A549 (cell line): ENCODE measurements at regions not wholly inside any gene's neighbourhood (a gene's known extent, or its start where the extent isn't known, plus 50 kb on each side); places are given as distances from the start of the nearest gene placed in this dataset.

ENCODE experiments used
- EHF ChIP-seq: fragments of 250-450 bp; sonication (Bioruptor Pico); IDR thresholded peaks from 2 replicates; pipeline ENCODE4 v1.5.0; 2020; ENCODE audit warnings: mild to moderate bottlenecking
- HEYL ChIP-seq: fragments of 250-450 bp; sonication (Bioruptor Pico); IDR thresholded peaks from 2 replicates; pipeline ENCODE4 v1.8.0; 2021; ENCODE audit warnings: mild to moderate bottlenecking, moderate library complexity
- JUN ChIP-seq, 2 experiments: fragments of >200 bp; sonication (Bioruptor Twin); formaldehyde crosslinking; IDR thresholded peaks; 2 replicates in 1 of 2; 3 replicates in 1 of 2; pipeline ENCODE4 v1.6.1; 2016 to 2017
- KDM5A ChIP-seq: fragments of 200-600 bp; sonication (generic); IDR thresholded peaks from 2 replicates; pipeline ENCODE4 v1.6.1; 2016; ENCODE audit warnings: antibody characterized with exemption, mild to moderate bottlenecking
- RAD21 ChIP-seq, 2 experiments: fragments of >200 bp in 1 of 2; sonication (Bioruptor Twin) in 1 of 2; formaldehyde crosslinking in 1 of 2; IDR thresholded peaks in 1 of 2; conservative IDR thresholded peaks in 1 of 2; 2 replicates in 1 of 2; 3 replicates in 1 of 2; pipeline ENCODE4 v1.6.1; 2012 to 2018; ENCODE audit warnings: inconsistent platforms in 1 of 2
- TF ChIP-seq, protein P1 (sequence below): IDR thresholded peaks from 2 replicates; pipeline ENCODE4 v1.6.1; 2012
- TF ChIP-seq, protein P2 (sequence below): fragments of >200 bp; sonication (Bioruptor Twin); formaldehyde crosslinking; IDR thresholded peaks from 3 replicates; pipeline ENCODE4 v1.5.1; 2016
- TF ChIP-seq, protein P3 (sequence below): fragments of 200-600 bp; sonication (generic); IDR thresholded peaks from 2 replicates; pipeline ENCODE4 v1.6.1; 2016; ENCODE audit warnings: antibody characterized with exemption, mild to moderate bottlenecking, moderate library complexity
- TF ChIP-seq, protein P4 (sequence below): IDR thresholded peaks from 2 replicates; pipeline ENCODE4 v1.6.1; 2012; ENCODE audit warnings: low read depth, borderline replicate concordance

DNA sequence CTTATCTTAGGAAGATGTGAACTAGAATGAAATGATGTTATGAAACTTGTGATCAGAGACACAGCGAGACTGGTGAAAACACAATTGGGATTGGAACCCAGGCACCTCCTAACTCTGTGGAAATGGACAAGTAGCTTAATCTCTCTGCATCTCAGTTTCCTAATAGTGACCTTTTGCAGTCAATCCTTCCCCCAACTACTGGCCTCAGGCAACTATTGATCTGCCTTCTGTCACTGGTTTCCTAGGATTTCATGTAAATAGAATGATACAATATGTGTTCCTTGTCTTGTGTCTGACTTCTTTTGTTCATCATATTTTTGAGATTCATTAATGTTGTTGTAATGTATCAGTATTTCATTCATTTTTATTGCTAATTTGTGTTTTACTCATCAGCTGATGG, 341.7 kb downstream of the REEP3 start:
- TF ChIP-seq, protein P1, sequence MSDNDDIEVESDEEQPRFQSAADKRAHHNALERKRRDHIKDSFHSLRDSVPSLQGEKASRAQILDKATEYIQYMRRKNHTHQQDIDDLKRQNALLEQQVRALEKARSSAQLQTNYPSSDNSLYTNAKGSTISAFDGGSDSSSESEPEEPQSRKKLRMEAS, result no peak
- TF ChIP-seq KDM5A (no peak), HEYL (CRISPR knock-in tag) (no peak), EHF (CRISPR knock-in tag) (no peak), RAD21 (conservative IDR thresholded peaks at IDR 0.05 in 1 of 2, IDR thresholded peaks at IDR 0.05 in 1 of 2) (no peak), JUN (IDR thresholded peaks at IDR 0.05) (no peak)
- TF ChIP-seq, protein P2, sequence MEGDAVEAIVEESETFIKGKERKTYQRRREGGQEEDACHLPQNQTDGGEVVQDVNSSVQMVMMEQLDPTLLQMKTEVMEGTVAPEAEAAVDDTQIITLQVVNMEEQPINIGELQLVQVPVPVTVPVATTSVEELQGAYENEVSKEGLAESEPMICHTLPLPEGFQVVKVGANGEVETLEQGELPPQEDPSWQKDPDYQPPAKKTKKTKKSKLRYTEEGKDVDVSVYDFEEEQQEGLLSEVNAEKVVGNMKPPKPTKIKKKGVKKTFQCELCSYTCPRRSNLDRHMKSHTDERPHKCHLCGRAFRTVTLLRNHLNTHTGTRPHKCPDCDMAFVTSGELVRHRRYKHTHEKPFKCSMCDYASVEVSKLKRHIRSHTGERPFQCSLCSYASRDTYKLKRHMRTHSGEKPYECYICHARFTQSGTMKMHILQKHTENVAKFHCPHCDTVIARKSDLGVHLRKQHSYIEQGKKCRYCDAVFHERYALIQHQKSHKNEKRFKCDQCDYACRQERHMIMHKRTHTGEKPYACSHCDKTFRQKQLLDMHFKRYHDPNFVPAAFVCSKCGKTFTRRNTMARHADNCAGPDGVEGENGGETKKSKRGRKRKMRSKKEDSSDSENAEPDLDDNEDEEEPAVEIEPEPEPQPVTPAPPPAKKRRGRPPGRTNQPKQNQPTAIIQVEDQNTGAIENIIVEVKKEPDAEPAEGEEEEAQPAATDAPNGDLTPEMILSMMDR, result no peak
- TF ChIP-seq, protein P3, sequence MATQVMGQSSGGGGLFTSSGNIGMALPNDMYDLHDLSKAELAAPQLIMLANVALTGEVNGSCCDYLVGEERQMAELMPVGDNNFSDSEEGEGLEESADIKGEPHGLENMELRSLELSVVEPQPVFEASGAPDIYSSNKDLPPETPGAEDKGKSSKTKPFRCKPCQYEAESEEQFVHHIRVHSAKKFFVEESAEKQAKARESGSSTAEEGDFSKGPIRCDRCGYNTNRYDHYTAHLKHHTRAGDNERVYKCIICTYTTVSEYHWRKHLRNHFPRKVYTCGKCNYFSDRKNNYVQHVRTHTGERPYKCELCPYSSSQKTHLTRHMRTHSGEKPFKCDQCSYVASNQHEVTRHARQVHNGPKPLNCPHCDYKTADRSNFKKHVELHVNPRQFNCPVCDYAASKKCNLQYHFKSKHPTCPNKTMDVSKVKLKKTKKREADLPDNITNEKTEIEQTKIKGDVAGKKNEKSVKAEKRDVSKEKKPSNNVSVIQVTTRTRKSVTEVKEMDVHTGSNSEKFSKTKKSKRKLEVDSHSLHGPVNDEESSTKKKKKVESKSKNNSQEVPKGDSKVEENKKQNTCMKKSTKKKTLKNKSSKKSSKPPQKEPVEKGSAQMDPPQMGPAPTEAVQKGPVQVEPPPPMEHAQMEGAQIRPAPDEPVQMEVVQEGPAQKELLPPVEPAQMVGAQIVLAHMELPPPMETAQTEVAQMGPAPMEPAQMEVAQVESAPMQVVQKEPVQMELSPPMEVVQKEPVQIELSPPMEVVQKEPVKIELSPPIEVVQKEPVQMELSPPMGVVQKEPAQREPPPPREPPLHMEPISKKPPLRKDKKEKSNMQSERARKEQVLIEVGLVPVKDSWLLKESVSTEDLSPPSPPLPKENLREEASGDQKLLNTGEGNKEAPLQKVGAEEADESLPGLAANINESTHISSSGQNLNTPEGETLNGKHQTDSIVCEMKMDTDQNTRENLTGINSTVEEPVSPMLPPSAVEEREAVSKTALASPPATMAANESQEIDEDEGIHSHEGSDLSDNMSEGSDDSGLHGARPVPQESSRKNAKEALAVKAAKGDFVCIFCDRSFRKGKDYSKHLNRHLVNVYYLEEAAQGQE, result no peak
- TF ChIP-seq, protein P4, sequence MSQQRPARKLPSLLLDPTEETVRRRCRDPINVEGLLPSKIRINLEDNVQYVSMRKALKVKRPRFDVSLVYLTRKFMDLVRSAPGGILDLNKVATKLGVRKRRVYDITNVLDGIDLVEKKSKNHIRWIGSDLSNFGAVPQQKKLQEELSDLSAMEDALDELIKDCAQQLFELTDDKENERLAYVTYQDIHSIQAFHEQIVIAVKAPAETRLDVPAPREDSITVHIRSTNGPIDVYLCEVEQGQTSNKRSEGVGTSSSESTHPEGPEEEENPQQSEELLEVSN, result no peak
